ENCODE measurements at regions not wholly inside any gene's neighbourhood (a gene's known extent, or its start where the extent isn't known, plus 50 kb on each side); places are given as distances from the start of the nearest gene placed in this dataset.

GRCh38 chr6:97654674-97655073 lies 371.7 kb upstream of the MMS22L start:
- Histone ChIP-seq H3K27ac (ENCODE audit: low read depth, low read length) (no peak overlapping the region), H3K79me2 (ENCODE audit: control insufficient read depth, low read length) (no peaks in the 10 kb centered on the region), H3K4me3 (ENCODE audit: low read length) (no peak overlapping the region), H3K36me3 (ENCODE audit: control insufficient read depth, low read length) (no peaks in the 10 kb centered on the region), H3K9me3 (ENCODE audit: control insufficient read depth, insufficient read depth, low read length) (no peaks in the 10 kb centered on the region), H4K20me1 (ENCODE audit: control insufficient read depth, insufficient read depth, low read depth, low read length) (no peaks in the 10 kb centered on the region), H3K27me3 (ENCODE audit: control insufficient read depth, low read length) (no peaks in the 10 kb centered on the region), H3K4me1 (ENCODE audit: control insufficient read depth, low read length) (no peaks in the 10 kb centered on the region), H3K9me2 (replicated peaks; ENCODE audit: control insufficient read depth, low read length) (no peaks in the 10 kb centered on the region), H3F3A (ENCODE audit: control insufficient read depth, insufficient read depth) (no peaks in the 10 kb centered on the region), H3K4me2 (ENCODE audit: low read length) (no peak overlapping the region)
- TF ChIP-seq CTCF (IDR thresholded peaks at IDR 0.05; ENCODE audit: low read depth, low read length, poor library complexity, severe bottlenecking) (no peak), EZH2phosphoT487 (IDR thresholded peaks at IDR 0.05; ENCODE audit: borderline replicate concordance, low read length) (no peak)

DNA sequence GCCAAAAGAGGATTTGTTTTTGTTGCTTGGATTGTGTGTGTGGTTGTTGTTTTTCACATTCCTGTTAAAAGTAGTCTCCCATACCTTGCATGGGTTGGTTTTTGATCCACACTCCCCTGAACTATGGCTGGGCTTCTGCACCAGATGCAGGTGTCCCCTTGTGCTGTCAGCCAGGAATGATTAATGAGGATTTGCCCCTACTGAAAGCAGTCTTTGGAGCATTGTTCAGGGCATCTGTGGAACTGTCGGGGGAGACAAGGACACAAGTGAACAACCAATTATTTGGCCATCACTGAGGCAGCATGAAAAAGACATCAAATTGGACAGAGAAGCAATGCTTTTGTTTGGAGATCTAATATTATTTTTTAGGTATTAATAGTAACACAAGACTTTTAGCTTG lies 373.2 kb upstream of the MMS22L start:
- no peaks in the 10 kb centered on the region for H3K9me3 ChIP-seq (ENCODE audit: control insufficient read depth, insufficient read depth, low read length)
- no peaks in the 10 kb centered on the region for H3K79me2 ChIP-seq (ENCODE audit: control insufficient read depth, low read length)
- no peak overlapping the region for H3K4me3 ChIP-seq (ENCODE audit: low read length)
- H3K27ac ChIP-seq (ENCODE audit: low read depth, low read length) = no peak overlapping the region
- H3K4me2 ChIP-seq (ENCODE audit: low read length) = no peak overlapping the region
- H4K20me1 ChIP-seq (ENCODE audit: control insufficient read depth, insufficient read depth, low read depth, low read length) = no peaks in the 10 kb centered on the region
- H3F3A ChIP-seq (ENCODE audit: control insufficient read depth, insufficient read depth) = no peaks in the 10 kb centered on the region
- no peaks in the 10 kb centered on the region for H3K4me1 ChIP-seq (ENCODE audit: control insufficient read depth, low read length)
- no peaks in the 10 kb centered on the region for H3K9me2 ChIP-seq (replicated peaks; ENCODE audit: control insufficient read depth, low read length)
- H3K36me3 ChIP-seq (ENCODE audit: control insufficient read depth, low read length) = no peaks in the 10 kb centered on the region
- TF ChIP-seq EZH2phosphoT487 (IDR thresholded peaks at IDR 0.05; ENCODE audit: borderline replicate concordance, low read length) (no peak), CTCF (IDR thresholded peaks at IDR 0.05; ENCODE audit: low read depth, low read length, poor library complexity, severe bottlenecking) (no peak)
- H3K27me3 ChIP-seq (ENCODE audit: control insufficient read depth, low read length) = no peaks in the 10 kb centered on the region

- TF ChIP-seq EZH2phosphoT487 (IDR thresholded peaks at IDR 0.05; ENCODE audit: borderline replicate concordance, low read length) (no peak), CTCF (IDR thresholded peaks at IDR 0.05; ENCODE audit: low read depth, low read length, poor library complexity, severe bottlenecking) (no peak)
- Histone ChIP-seq H3K4me3 (ENCODE audit: low read length) (no peak overlapping the region), H3K4me1 (ENCODE audit: control insufficient read depth, low read length) (no peaks in the 10 kb centered on the region), H3K4me2 (ENCODE audit: low read length) (no peak overlapping the region), H3F3A (ENCODE audit: control insufficient read depth, insufficient read depth) (no peaks in the 10 kb centered on the region), H3K36me3 (ENCODE audit: control insufficient read depth, low read length) (no peaks in the 10 kb centered on the region), H4K20me1 (ENCODE audit: control insufficient read depth, insufficient read depth, low read depth, low read length) (no peaks in the 10 kb centered on the region), H3K27ac (ENCODE audit: low read depth, low read length) (no peak overlapping the region), H3K27me3 (ENCODE audit: control insufficient read depth, low read length) (no peaks in the 10 kb centered on the region), H3K9me3 (ENCODE audit: control insufficient read depth, insufficient read depth, low read length) (no peaks in the 10 kb centered on the region), H3K79me2 (ENCODE audit: control insufficient read depth, low read length) (no peaks in the 10 kb centered on the region), H3K9me2 (replicated peaks; ENCODE audit: control insufficient read depth, low read length) (no peaks in the 10 kb centered on the region)
Measured at GRCh38 chr6:97656706-97657350, 373.8 kb upstream of the MMS22L start.
